ENCODE measurements at regions not wholly inside any gene's neighbourhood (a gene's known extent, or its start where the extent isn't known, plus 50 kb on each side); places are given as distances from the start of the nearest gene placed in this dataset.

DNA sequence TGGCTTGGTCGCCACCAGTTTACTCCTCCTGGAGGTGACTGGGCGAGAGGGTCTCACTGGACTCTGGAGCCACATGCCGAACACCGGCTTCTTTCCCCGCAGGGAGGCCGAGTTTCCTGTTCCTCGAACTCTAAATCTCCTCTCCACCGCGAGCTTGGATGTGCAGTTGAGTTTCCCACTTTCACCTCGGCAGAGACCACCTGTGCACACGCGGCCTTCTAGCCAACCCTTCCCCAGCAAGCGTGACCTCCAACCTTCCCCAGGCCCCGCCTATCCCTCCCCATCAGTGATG, 380.1 kb downstream of the IRX2 start:
- TF ChIP-seq, protein P1, sequence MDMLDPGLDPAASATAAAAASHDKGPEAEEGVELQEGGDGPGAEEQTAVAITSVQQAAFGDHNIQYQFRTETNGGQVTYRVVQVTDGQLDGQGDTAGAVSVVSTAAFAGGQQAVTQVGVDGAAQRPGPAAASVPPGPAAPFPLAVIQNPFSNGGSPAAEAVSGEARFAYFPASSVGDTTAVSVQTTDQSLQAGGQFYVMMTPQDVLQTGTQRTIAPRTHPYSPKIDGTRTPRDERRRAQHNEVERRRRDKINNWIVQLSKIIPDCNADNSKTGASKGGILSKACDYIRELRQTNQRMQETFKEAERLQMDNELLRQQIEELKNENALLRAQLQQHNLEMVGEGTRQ (IDR thresholded peaks at IDR 0.05; ENCODE audit: low read length) = no peak
- TF ChIP-seq GABPA (IDR thresholded peaks at IDR 0.05; ENCODE audit: borderline replicate concordance, insufficient read depth, low read length) = no peak
- TF ChIP-seq POLR2A (IDR thresholded peaks at IDR 0.05; ENCODE audit: control extremely low read depth in 1 of 2, low read depth in 2 of 2, low read length in 2 of 2) = no peak
- TF ChIP-seq TAF1 (IDR thresholded peaks at IDR 0.05; ENCODE audit: low read depth, low read length) = no peak
- TF ChIP-seq, protein P2, sequence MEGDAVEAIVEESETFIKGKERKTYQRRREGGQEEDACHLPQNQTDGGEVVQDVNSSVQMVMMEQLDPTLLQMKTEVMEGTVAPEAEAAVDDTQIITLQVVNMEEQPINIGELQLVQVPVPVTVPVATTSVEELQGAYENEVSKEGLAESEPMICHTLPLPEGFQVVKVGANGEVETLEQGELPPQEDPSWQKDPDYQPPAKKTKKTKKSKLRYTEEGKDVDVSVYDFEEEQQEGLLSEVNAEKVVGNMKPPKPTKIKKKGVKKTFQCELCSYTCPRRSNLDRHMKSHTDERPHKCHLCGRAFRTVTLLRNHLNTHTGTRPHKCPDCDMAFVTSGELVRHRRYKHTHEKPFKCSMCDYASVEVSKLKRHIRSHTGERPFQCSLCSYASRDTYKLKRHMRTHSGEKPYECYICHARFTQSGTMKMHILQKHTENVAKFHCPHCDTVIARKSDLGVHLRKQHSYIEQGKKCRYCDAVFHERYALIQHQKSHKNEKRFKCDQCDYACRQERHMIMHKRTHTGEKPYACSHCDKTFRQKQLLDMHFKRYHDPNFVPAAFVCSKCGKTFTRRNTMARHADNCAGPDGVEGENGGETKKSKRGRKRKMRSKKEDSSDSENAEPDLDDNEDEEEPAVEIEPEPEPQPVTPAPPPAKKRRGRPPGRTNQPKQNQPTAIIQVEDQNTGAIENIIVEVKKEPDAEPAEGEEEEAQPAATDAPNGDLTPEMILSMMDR (IDR thresholded peaks at IDR 0.05; ENCODE audit: control extremely low read depth in 1 of 3, insufficient read depth in 1 of 3, low read depth in 1 of 3, low read length in 3 of 3) = no peak
- no peak for TF ChIP-seq NANOG (IDR thresholded peaks at IDR 0.05; ENCODE audit: insufficient read depth, low read depth, low read length, poor library complexity, severe bottlenecking)

Measured in H1 (cell line).